ENCODE measurements at regions not wholly inside any gene's neighbourhood (a gene's known extent, or its start where the extent isn't known, plus 50 kb on each side); places are given as distances from the start of the nearest gene placed in this dataset.

DNA sequence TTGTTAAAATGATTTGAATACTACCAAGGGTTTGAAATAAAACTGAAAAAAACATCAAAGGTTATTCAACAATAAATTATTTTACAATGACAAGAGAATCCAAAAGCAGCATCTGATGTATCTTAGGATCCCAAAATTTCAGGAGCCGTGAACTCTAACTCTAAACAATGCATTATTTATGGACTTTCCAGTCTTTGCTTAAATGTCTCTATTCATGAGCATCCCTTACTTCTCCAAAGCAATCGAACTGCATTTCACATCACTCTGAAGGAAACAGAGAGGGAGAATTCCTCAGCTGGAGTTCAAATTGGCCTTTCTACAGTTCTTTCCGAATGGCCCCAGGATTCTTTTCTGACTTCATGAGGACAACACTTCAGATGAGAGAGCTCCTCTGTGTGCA lies 229.1 kb downstream of the CBLN4 start:
- no peak overlapping the region for H3K4me3 ChIP-seq (ENCODE audit: low read depth, low read length)
- TF ChIP-seq, protein P1, sequence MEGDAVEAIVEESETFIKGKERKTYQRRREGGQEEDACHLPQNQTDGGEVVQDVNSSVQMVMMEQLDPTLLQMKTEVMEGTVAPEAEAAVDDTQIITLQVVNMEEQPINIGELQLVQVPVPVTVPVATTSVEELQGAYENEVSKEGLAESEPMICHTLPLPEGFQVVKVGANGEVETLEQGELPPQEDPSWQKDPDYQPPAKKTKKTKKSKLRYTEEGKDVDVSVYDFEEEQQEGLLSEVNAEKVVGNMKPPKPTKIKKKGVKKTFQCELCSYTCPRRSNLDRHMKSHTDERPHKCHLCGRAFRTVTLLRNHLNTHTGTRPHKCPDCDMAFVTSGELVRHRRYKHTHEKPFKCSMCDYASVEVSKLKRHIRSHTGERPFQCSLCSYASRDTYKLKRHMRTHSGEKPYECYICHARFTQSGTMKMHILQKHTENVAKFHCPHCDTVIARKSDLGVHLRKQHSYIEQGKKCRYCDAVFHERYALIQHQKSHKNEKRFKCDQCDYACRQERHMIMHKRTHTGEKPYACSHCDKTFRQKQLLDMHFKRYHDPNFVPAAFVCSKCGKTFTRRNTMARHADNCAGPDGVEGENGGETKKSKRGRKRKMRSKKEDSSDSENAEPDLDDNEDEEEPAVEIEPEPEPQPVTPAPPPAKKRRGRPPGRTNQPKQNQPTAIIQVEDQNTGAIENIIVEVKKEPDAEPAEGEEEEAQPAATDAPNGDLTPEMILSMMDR (IDR thresholded peaks at IDR 0.05; ENCODE audit: borderline replicate concordance, insufficient read depth, low read depth, low read length) = no peak

DNA sequence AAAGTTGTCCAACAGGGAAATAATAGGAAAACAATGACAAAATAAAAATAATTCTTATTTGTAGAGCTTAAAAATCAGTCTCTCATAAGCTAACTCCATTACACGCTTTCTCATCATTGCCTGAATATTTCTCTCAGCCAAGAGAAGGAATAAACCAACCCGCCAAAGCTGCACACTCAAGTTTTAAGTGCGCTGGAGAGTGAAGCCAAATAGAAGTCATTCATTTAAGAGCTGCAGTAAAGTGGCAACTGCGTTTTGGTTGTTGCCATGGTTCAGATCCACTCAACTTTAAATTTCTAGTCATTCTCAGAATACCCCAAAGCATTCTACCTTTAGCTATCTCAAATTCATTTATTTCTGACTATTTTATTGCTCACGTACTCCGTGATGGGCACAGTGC lies 230.7 kb downstream of the CBLN4 start:
- H3K4me3 ChIP-seq (ENCODE audit: low read depth, low read length) = no peak overlapping the region
- TF ChIP-seq, protein P1 (IDR thresholded peaks at IDR 0.05; ENCODE audit: borderline replicate concordance, insufficient read depth, low read depth, low read length) = no peak

DNA sequence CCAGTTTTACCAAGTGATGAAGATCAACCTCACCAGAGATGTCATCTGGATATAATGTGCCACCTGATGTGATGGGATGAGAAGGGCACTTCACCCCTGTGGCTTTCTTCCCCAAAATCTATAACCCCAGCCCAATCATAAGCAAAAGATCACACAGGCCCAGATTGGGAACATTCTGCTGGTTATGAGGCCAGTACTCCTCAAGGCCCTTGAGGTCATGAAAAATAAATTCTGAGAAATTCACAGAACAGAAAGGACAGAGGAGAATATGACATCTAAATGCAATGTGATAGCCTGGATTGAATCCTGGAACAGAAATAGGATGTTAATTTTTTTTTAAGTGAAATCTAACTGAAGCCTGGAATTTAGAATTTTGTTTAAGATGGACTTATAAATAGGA lies 243.5 kb downstream of the CBLN4 start:
- TF ChIP-seq, protein P1 (IDR thresholded peaks at IDR 0.05; ENCODE audit: borderline replicate concordance, insufficient read depth, low read depth, low read length) = no peak
- no peak overlapping the region for H3K4me3 ChIP-seq (ENCODE audit: low read depth, low read length)

DNA sequence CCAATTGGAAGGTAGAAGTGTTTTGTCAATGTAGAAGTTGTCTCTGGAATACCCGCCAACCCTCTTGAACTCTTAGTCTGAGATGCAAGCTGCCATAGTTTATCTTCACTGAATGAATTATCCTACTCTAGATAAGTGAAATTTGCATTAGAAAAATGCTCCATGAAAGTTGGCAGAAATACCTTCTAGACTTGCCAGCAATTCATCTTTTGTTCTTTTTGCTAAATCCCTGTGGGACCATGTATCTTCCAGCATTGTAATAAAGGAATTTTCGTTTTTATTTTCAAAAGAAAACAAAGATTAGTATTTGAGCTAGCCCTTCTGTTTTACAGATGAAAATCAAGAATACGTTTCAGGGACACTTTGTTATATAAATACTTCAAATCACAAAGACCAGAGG lies 244.2 kb downstream of the CBLN4 start:
- TF ChIP-seq, protein P1 (IDR thresholded peaks at IDR 0.05; ENCODE audit: borderline replicate concordance, insufficient read depth, low read depth, low read length) = no peak
- no peak overlapping the region for H3K4me3 ChIP-seq (ENCODE audit: low read depth, low read length)

DNA sequence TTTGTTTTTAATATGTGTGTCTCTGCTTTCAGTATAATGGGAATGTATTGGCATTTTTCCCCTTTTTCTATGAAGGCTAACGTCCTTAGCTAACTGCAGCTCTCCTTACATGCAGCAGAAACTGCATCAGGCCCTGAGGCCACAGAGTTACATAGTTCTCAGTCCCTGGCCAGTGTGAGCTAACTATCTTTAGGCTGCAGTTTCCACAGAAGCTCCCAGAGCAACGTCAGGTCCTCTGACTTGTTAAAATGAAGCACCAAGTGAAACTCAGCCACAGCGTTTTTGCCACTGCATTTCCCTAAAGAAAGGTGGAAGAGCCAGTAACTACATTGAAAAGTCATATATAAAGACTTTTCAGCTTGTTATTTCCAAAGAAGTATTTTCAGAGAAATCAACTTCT lies 244.7 kb downstream of the CBLN4 start:
- TF ChIP-seq, protein P1 (IDR thresholded peaks at IDR 0.05; ENCODE audit: borderline replicate concordance, insufficient read depth, low read depth, low read length) = no peak
- no peak overlapping the region for H3K4me3 ChIP-seq (ENCODE audit: low read depth, low read length)

DNA sequence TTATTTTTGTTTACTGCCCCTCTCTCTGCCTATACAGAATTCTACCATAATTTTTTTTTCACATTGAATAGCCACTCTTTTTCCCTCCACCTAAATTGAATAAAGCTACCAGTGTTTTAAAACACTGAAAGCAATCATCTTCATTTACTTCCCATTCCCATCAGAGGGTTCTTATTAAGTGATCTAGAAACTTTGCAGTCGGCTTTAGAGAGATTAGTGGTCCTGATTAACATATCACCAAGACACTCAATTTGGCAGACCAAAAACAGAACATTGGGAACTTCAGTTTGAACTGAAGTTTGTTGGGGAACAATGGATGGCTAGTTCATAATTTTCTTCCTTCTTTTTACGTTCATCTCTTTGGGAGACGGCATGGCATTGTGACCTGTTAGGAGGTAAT lies 249.5 kb downstream of the CBLN4 start:
- H3K4me3 ChIP-seq (ENCODE audit: low read depth, low read length) = no peak overlapping the region

DNA sequence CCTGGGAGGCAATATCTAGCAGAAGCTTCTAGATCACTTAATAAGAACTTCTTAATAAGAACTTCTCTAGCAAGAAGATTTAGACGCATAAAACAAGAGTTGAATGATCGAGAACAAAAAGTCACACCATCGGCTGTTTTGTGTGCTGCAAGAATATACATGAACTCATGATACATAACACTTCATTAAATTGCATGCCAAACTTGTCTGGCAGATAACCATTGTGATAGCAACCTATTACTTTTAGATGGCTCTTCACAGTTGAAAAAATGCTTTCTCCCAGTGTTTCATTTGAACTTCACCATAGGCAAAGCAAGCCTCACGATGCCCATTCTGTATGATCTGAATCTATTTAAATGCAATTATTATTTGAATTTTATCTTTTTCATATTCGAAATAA lies 249.9 kb downstream of the CBLN4 start:
- TF ChIP-seq, protein P1 (IDR thresholded peaks at IDR 0.05; ENCODE audit: borderline replicate concordance, insufficient read depth, low read depth, low read length) = no peak
- H3K4me3 ChIP-seq (ENCODE audit: low read depth, low read length) = no peak overlapping the region

More for the DNA sequence above, 249.5 kb downstream of the CBLN4 start:
- TF ChIP-seq, protein P1 (IDR thresholded peaks at IDR 0.05; ENCODE audit: borderline replicate concordance, insufficient read depth, low read depth, low read length) = no peak
